ENCODE measurements at regions not wholly inside any gene's neighbourhood (a gene's known extent, or its start where the extent isn't known, plus 50 kb on each side); places are given as distances from the start of the nearest gene placed in this dataset.

DNA sequence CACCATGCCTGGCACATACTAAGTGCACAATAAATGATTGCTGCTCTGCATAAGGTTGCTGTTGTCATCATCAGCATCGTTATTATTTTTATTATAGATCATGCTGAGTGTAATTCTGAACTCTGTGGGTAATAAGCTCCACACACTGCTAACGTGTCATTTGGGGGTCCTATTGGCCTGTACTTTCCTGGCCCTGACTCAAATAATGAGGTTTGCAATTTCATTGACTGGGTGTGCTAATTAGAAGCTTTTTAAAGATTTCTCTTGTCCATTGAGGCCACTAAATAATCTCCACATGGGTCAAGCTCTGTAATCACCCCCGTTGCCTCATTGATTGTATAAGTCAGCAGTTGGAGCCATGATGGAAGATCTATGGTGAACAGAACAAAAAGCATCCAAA is 320.8 kb upstream of the TMPO start:
- H3K79me2 ChIP-seq (ENCODE audit: control insufficient read depth, insufficient read depth, low read length), result no peaks in the 10 kb centered on the region
- H3K27ac ChIP-seq (ENCODE audit: control insufficient read depth, insufficient read depth, low read length), result no peak overlapping the region
- H3K4me3 ChIP-seq (ENCODE audit: control insufficient read depth in 2 of 3, extremely low read depth in 1 of 3, insufficient read depth in 2 of 3, low read depth in 1 of 3, low read length in 3 of 3), result no peak overlapping the region
- H3K36me3 ChIP-seq (ENCODE audit: control insufficient read depth in 2 of 2, extremely low read depth in 1 of 2, insufficient read depth in 2 of 2, low read length in 2 of 2), result no peaks in the 10 kb centered on the region
- dilution Hi-C loops (cut with MboI; ENCODE audit: extremely low pct_ligation_motif_present, low sequenced_read_pairs), result no loop called here
- no peak overlapping the region for H3K9ac ChIP-seq (ENCODE audit: control insufficient read depth, extremely low read depth, insufficient read depth, low read length)
- no peaks in the 10 kb centered on the region for H3K27me3 ChIP-seq (ENCODE audit: control insufficient read depth, extremely low read depth, insufficient read depth, low read length)
- TF ChIP-seq, protein P1, sequence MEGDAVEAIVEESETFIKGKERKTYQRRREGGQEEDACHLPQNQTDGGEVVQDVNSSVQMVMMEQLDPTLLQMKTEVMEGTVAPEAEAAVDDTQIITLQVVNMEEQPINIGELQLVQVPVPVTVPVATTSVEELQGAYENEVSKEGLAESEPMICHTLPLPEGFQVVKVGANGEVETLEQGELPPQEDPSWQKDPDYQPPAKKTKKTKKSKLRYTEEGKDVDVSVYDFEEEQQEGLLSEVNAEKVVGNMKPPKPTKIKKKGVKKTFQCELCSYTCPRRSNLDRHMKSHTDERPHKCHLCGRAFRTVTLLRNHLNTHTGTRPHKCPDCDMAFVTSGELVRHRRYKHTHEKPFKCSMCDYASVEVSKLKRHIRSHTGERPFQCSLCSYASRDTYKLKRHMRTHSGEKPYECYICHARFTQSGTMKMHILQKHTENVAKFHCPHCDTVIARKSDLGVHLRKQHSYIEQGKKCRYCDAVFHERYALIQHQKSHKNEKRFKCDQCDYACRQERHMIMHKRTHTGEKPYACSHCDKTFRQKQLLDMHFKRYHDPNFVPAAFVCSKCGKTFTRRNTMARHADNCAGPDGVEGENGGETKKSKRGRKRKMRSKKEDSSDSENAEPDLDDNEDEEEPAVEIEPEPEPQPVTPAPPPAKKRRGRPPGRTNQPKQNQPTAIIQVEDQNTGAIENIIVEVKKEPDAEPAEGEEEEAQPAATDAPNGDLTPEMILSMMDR (optimal IDR thresholded peaks at IDR 0.05 in 1 of 3, IDR thresholded peaks at IDR 0.05 in 1 of 3, conservative IDR thresholded peaks at IDR 0.05 in 1 of 3; ENCODE audit: extremely low read depth in 1 of 3, insufficient read depth in 2 of 3, low read length in 3 of 3), result no peak
- TF ChIP-seq EZH2 (IDR thresholded peaks at IDR 0.05; ENCODE audit: low read length), result no peak
- FAIRE-seq (no peak), DNase-seq (ENCODE audit: low read depth, low spot score) (no peak)
- no peaks in the 10 kb centered on the region for H4K20me1 ChIP-seq (ENCODE audit: control insufficient read depth, extremely low read depth, insufficient read depth, low read length)
- no peaks in the 10 kb centered on the region for H3K9me3 ChIP-seq (ENCODE audit: control insufficient read depth, low read depth, low read length)
- H3K9me1 ChIP-seq (ENCODE audit: control insufficient read depth, extremely low read depth, insufficient read depth, low read length), result no peaks in the 10 kb centered on the region
- H2AFZ ChIP-seq (ENCODE audit: control insufficient read depth, low read length), result no peak overlapping the region
- H3K4me2 ChIP-seq (ENCODE audit: control insufficient read depth, extremely low read depth, insufficient read depth, low read depth, low read length), result no peak overlapping the region
- no peaks in the 10 kb centered on the region for H3K4me1 ChIP-seq (ENCODE audit: control insufficient read depth, extremely low read depth, insufficient read depth, low read length)

DNA sequence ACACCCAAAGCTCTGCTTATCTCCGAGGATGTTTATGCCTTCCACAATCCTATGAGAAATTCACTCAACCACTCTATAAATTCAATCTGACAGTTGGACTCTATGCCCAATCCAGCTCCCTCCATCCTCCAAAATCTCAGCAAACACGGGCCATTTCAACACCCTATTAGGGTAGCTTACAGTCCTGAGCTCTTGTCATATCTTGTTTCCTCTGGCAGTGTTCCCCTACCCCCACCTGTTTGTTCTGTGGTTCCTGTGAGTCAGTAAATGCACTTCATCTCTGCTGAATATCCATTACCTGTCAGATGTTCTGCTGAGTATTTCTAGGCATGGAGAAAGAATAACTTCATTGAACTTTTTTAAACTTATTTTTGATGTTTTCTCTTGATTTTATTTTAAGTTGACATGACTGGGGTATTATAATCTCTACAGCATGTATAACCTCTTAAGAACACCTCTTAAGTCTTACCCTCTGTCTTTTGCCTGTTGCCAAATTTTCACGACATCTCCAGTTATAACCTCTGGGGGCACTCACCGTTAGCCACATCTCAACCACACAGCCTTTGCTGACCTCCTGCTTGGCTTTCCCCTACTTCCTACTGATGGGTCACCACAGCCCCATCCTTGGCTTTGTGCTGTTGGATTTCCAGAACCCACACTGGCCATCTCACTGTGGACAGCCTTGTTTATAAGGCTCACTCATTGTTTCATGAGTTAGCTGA is 317.0 kb upstream of the TMPO start:
- Histone ChIP-seq H3K9me3 (ENCODE audit: control insufficient read depth, low read depth, low read length) (no peaks in the 10 kb centered on the region), H3K27me3 (ENCODE audit: control insufficient read depth, extremely low read depth, insufficient read depth, low read length) (no peaks in the 10 kb centered on the region), H3K4me1 (ENCODE audit: control insufficient read depth, extremely low read depth, insufficient read depth, low read length) (no peaks in the 10 kb centered on the region), H3K9ac (ENCODE audit: control insufficient read depth, extremely low read depth, insufficient read depth, low read length) (no peak overlapping the region), H2AFZ (ENCODE audit: control insufficient read depth, low read length) (no peak overlapping the region), H3K9me1 (ENCODE audit: control insufficient read depth, extremely low read depth, insufficient read depth, low read length) (no peaks in the 10 kb centered on the region), H3K4me3 (ENCODE audit: control insufficient read depth in 2 of 3, extremely low read depth in 1 of 3, insufficient read depth in 2 of 3, low read depth in 1 of 3, low read length in 3 of 3) (no peak overlapping the region), H4K20me1 (ENCODE audit: control insufficient read depth, extremely low read depth, insufficient read depth, low read length) (no peaks in the 10 kb centered on the region), H3K4me2 (ENCODE audit: control insufficient read depth, extremely low read depth, insufficient read depth, low read depth, low read length) (no peak overlapping the region), H3K79me2 (ENCODE audit: control insufficient read depth, insufficient read depth, low read length) (no peaks in the 10 kb centered on the region), H3K36me3 (ENCODE audit: control insufficient read depth in 2 of 2, extremely low read depth in 1 of 2, insufficient read depth in 2 of 2, low read length in 2 of 2) (no peaks in the 10 kb centered on the region), H3K27ac (ENCODE audit: control insufficient read depth, insufficient read depth, low read length) (no peak overlapping the region)
- dilution Hi-C loops (cut with MboI; ENCODE audit: extremely low pct_ligation_motif_present, low sequenced_read_pairs), result no loop called here
- no peak for FAIRE-seq
- TF ChIP-seq, protein P1 (optimal IDR thresholded peaks at IDR 0.05 in 1 of 3, IDR thresholded peaks at IDR 0.05 in 1 of 3, conservative IDR thresholded peaks at IDR 0.05 in 1 of 3; ENCODE audit: extremely low read depth in 1 of 3, insufficient read depth in 2 of 3, low read length in 3 of 3), result no peak
- no peak for TF ChIP-seq EZH2 (IDR thresholded peaks at IDR 0.05; ENCODE audit: low read length)
- DNase-seq (ENCODE audit: low read depth, low spot score), result no peak

Data from keratinocyte (primary cell).